HCT116 (cell line): ENCODE measurements at regions not wholly inside any gene's neighbourhood (a gene's known extent, or its start where the extent isn't known, plus 50 kb on each side); places are given as distances from the start of the nearest gene placed in this dataset.

ENCODE experiments used
- ATAC-seq: fragments of 200-7000 bp; cut with Tn5 transposase; 2 replicates; pipeline ENCODE4 v1.9.1; 2020; ENCODE audit warnings: mild to moderate bottlenecking, moderate library complexity
- BruUV-seq: library from RNA; stranded (reverse); fragments of 400-500 nt; replicated peaks from 2 replicates; lab custom pipeline; 2021; lab: Mats Ljungman, UMichigan
- CTCF ChIA-PET: fragments of 300-600 bp; sonication (Branson Sonifier 250); formaldehyde crosslinking; loops from one replicate; lab custom pipeline; 2021; ENCODE audit warnings: antibody characterized with exemption; lab: Charles Lee
- POLR2A ChIA-PET: fragments of 300-600, 350-600 bp; sonication (Branson Sonifier 250); formaldehyde crosslinking; loops from one replicate; lab custom pipeline; 2021; ENCODE audit warnings: antibody characterized with exemption; lab: Charles Lee
- RAD21 ChIA-PET, 2 experiments: fragments of 300-600 bp; sonication (Branson Sonifier 250); formaldehyde crosslinking; loops; one replicate each; lab custom pipeline; 2023; ENCODE audit warnings: low total read pairs in 2 of 2; ENCODE audit not compliant: uncharacterized antibody in 2 of 2, unreplicated experiment in 2 of 2, low non-redundant PET in 1 of 2; lab: Charles Lee
- DNase-seq: peaks from one replicate; pipeline ENCODE4 v3.0.0-alpha.2; 2010; ENCODE audit warnings: low read depth, low spot score
- H2AFZ ChIP-seq: fragments of 200-600 bp; shearing (Covaris generic), sonication (generic); 2 replicates; pipeline ENCODE4 v1.6.1; 2017; ENCODE audit warnings: low read depth, mixed run types, mixed read lengths, antibody characterized with exemption, low read length; ENCODE audit not compliant: poor library complexity, severe bottlenecking
- H3K27ac ChIP-seq: 2 replicates; pipeline ENCODE4 v1.5.1; 2012; ENCODE audit warnings: low read depth, low read length
- H3K27me3 ChIP-seq: fragments of 200-600 bp; sonication (generic); 2 replicates; pipeline ENCODE4 v1.6.1; 2016; ENCODE audit warnings: mixed run types, low read length, mixed read lengths; ENCODE audit not compliant: insufficient read depth
- H3K36me3 ChIP-seq, 2 experiments: fragments of 200-500 bp in 1 of 2; fragments of 200-600 bp in 1 of 2; sonication (Bioruptor generic) in 1 of 2; sonication (generic) in 1 of 2; 2 replicates each; pipeline versions ENCODE4 v1.5.1 to v1.6.1; 2014 to 2016; ENCODE audit warnings: low read length in 2 of 2, inconsistent platforms in 1 of 2, mixed read lengths in 1 of 2, mixed run types in 1 of 2; ENCODE audit not compliant: insufficient read depth in 2 of 2, control insufficient read depth in 1 of 2
- H3K4me1 ChIP-seq, 2 experiments: fragments of 200-600 bp in 1 of 2; sonication (generic) in 1 of 2; 2 replicates each; pipeline versions ENCODE4 v1.5.1 to v1.6.1; 2012 to 2017; ENCODE audit warnings: low read length in 2 of 2, inconsistent platforms in 1 of 2, mild to moderate bottlenecking in 1 of 2, mixed read lengths in 1 of 2, mixed run types in 1 of 2, moderate library complexity in 1 of 2; ENCODE audit not compliant: insufficient read depth in 2 of 2, control insufficient read depth in 1 of 2
- H3K4me2 ChIP-seq: fragments of 200-600 bp; sonication (generic); 2 replicates; pipeline ENCODE4 v1.6.1; 2017; ENCODE audit warnings: mixed run types, low read length, mixed read lengths
- H3K4me3 ChIP-seq, 2 experiments: fragments of 200-600 bp in 1 of 2; sonication (generic) in 1 of 2; replicated peaks in 1 of 2; 2 replicates each; pipeline ENCODE4 v1.5.1; 2011 to 2016; ENCODE audit warnings: low read length in 2 of 2, control low read depth in 1 of 2, low read depth in 1 of 2, mild to moderate bottlenecking in 1 of 2, mixed read lengths in 1 of 2, mixed run types in 1 of 2
- H3K79me2 ChIP-seq: fragments of 200-600 bp; sonication (generic); 2 replicates; pipeline ENCODE4 v1.6.1; 2017; ENCODE audit warnings: mild to moderate bottlenecking, mixed run types, low read length, moderate library complexity, mixed read lengths; ENCODE audit not compliant: insufficient read depth
- H3K9ac ChIP-seq: fragments of 200-600 bp; sonication (generic); 2 replicates; pipeline ENCODE4 v1.6.1; 2016; ENCODE audit warnings: low read length, mixed read lengths
- H3K9me2 ChIP-seq: fragments of 200-600 bp; sonication (generic), shearing (Covaris generic); 2 replicates; pipeline ENCODE4 v1.6.1; 2017; ENCODE audit warnings: mixed run types, mild to moderate bottlenecking, moderate library complexity; ENCODE audit not compliant: insufficient read depth
- H3K9me3 ChIP-seq, 2 experiments: fragments of 200-500 bp in 1 of 2; fragments of 200-600 bp in 1 of 2; sonication (Bioruptor generic) in 1 of 2; sonication (generic) in 1 of 2; 2 replicates each; pipeline ENCODE4 v1.6.1; 2014 to 2017; ENCODE audit warnings: low read length in 2 of 2, mixed read lengths in 2 of 2, inconsistent platforms in 1 of 2, low read depth in 1 of 2, mild to moderate bottlenecking in 1 of 2, mixed run types in 1 of 2, moderate library complexity in 1 of 2; ENCODE audit not compliant: control insufficient read depth in 1 of 2, insufficient read depth in 1 of 2
- H4K20me1 ChIP-seq: fragments of 200-600 bp; sonication (generic), shearing (Covaris generic); 2 replicates; pipeline ENCODE4 v1.6.1; 2017; ENCODE audit warnings: mixed run types, mild to moderate bottlenecking, moderate library complexity; ENCODE audit not compliant: insufficient read depth
- CBX3 ChIP-seq: IDR thresholded peaks from 2 replicates; pipeline ENCODE4 v1.6.1; 2012; ENCODE audit warnings: low read depth
- EGR1 ChIP-seq: IDR thresholded peaks from 2 replicates; pipeline ENCODE4 v1.6.1; 2012; ENCODE audit warnings: low read depth
- ELF1 ChIP-seq: IDR thresholded peaks from 2 replicates; pipeline ENCODE4 v1.6.1; 2012; ENCODE audit warnings: low read depth, borderline replicate concordance
- EZH2 ChIP-seq: fragments of 200-600 bp; sonication (generic); IDR thresholded peaks from 2 replicates; pipeline ENCODE4 v1.6.1; 2017; ENCODE audit warnings: antibody characterized with exemption, mixed run types
- FOSL1 ChIP-seq: IDR thresholded peaks from 2 replicates; pipeline ENCODE4 v1.6.1; 2012; ENCODE audit warnings: low read depth
- POLR2A ChIP-seq: IDR thresholded peaks from 2 replicates; pipeline ENCODE4 v1.7.0; 2011; ENCODE audit warnings: borderline replicate concordance; ENCODE audit not compliant: insufficient read depth, insufficient read length; ENCODE audit errors: extremely low read depth
- POLR2AphosphoS5 ChIP-seq: IDR thresholded peaks from 2 replicates; pipeline ENCODE4 v1.6.1; 2011; ENCODE audit warnings: mild to moderate bottlenecking, low read depth, low read length, moderate library complexity
- SRF ChIP-seq: IDR thresholded peaks from 2 replicates; pipeline ENCODE4 v1.6.1; 2012; ENCODE audit warnings: low read depth
- ZBTB33 ChIP-seq: IDR thresholded peaks from 2 replicates; pipeline ENCODE4 v1.6.1; 2011; ENCODE audit warnings: mild to moderate bottlenecking, low read length, moderate library complexity; ENCODE audit not compliant: insufficient replicate concordance; ENCODE audit errors: extremely low read depth
- ZFX ChIP-seq: fragments of 450-650 bp; IDR thresholded peaks from 2 replicates; pipeline ENCODE4 v1.6.1; 2017
- ZNF274 ChIP-seq: fragments of 200-500 bp; sonication (Bioruptor generic); IDR thresholded peaks from 2 replicates; pipeline ENCODE4 v1.6.1; 2014; ENCODE audit warnings: mild to moderate bottlenecking, low read depth, low read length, inconsistent platforms
- intact Hi-C: fragments of 100-400 bp; cut with micrococcal nuclease; formaldehyde crosslinking; loops from 2 replicates; pipeline ENCODE4 v1.10.0; 2022
- TF ChIP-seq, protein P1 (sequence below): IDR thresholded peaks from 2 replicates; pipeline ENCODE4 v1.6.1; 2012

DNA sequence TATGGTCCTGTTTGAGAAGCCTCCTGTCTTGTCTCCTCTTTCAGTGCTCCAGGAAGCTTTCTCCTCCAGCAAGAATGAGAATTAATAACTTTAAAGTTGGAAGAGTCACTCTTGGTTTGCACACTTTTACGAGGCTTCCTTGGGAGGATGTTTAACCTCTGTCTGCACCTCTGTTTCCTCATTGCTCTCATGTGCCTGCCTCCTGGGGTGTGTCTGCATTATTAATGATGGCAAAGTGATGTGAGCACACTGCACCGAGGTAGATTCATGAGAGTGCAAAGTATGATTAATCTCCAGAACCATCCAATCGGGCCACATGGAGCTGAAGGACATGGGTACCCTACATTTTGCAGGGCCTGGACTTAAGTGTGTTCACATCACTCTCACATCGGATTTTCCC is 73.5 kb upstream of the TENM4 start (continued):
- TF ChIP-seq, protein P1, sequence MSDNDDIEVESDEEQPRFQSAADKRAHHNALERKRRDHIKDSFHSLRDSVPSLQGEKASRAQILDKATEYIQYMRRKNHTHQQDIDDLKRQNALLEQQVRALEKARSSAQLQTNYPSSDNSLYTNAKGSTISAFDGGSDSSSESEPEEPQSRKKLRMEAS, result no peak

- no peaks in the 10 kb centered on the region for H3K36me3 ChIP-seq
- CTCF ChIA-PET, result no interaction called here
- H3K79me2 ChIP-seq, result no peaks in the 10 kb centered on the region
- no peaks in the 10 kb centered on the region for H3K9me2 ChIP-seq
- BruUV-seq, result no TSS peak
- no peak for DNase-seq
- H3K4me3 ChIP-seq, result no peak overlapping the region
- ATAC-seq, result no peak
- no peaks in the 10 kb centered on the region for H4K20me1 ChIP-seq
- no peaks in the 10 kb centered on the region for H3K4me1 ChIP-seq
- H2AFZ ChIP-seq, result no peak overlapping the region
- RAD21 ChIA-PET, result no interaction called here
- H3K9me3 ChIP-seq, result no peaks in the 10 kb centered on the region
- H3K27ac ChIP-seq, result no peak overlapping the region
- POLR2A ChIA-PET, result no interaction called here
- no peaks in the 10 kb centered on the region for H3K27me3 ChIP-seq
- intact Hi-C loops, result no loop called here
- no peak overlapping the region for H3K4me2 ChIP-seq
- no peak overlapping the region for H3K9ac ChIP-seq
- TF ChIP-seq SRF, result no peak
- TF ChIP-seq, protein P1, result no peak
- TF ChIP-seq EGR1, result no peak
- TF ChIP-seq POLR2AphosphoS5, result no peak
- no peak for TF ChIP-seq CBX3
- no peak for TF ChIP-seq FOSL1
- TF ChIP-seq POLR2A, result no peak
Observed at GRCh38 chr11:79512706-79513469, 72.1 kb upstream of the TENM4 start.

DNA sequence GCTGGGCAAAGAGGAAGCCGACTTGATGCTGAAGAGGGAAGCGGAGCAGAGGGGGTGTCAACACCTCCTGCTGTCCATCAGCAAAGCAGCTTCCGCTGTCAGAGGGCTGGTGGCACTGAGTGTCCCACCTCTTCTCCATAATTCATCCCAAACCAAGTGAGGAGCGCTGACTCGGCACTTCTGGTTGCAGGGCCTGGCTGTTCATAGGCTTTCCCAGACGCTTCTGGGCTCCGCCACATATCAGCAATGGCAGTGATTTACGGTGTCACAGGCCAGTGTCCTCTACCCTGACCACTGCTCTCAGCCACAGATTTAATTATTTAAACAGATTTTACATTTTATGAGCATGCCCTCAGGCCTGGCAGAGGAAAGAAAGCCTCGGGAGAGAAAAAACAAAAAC is 70.1 kb upstream of the TENM4 start:
- Histone ChIP-seq H3K27me3 (no peaks in the 10 kb centered on the region), H3K27ac (no peak overlapping the region), H3K36me3 (no peaks in the 10 kb centered on the region), H3K79me2 (no peaks in the 10 kb centered on the region), H3K9me2 (no peaks in the 10 kb centered on the region), H4K20me1 (no peaks in the 10 kb centered on the region), H3K9ac (no peak overlapping the region), H3K4me1 (no peaks in the 10 kb centered on the region), H3K9me3 (no peaks in the 10 kb centered on the region), H3K4me3 (no peak overlapping the region), H2AFZ (no peak overlapping the region), H3K4me2 (no peak overlapping the region)
- intact Hi-C loops, result no loop called here
- ChIA-PET CTCF (no interaction called here), POLR2A (no interaction called here), RAD21 (no interaction called here)
- no peak for ATAC-seq
- BruUV-seq, result no TSS peak
- TF ChIP-seq ELF1 (no peak), ZBTB33 (no peak), ZFX (no peak), ZNF274 (no peak), EZH2 (no peak)
- no peak for DNase-seq
